Progenitor cell of endocrine pancreas (in vitro differentiated cells): ENCODE measurements at regions not wholly inside any gene's neighbourhood (a gene's known extent, or its start where the extent isn't known, plus 50 kb on each side); places are given as distances from the start of the nearest gene placed in this dataset.

Source experiments
- DNase-seq: peaks from one replicate; pipeline ENCODE4 v3.0.0; 2021; ENCODE audit warnings: low spot score; ENCODE audit not compliant: unreplicated experiment
- H3K27ac Mint-ChIP-seq: 2 replicates; pipeline ENCODE4 v1.8.0; 2021; ENCODE audit warnings: mild to moderate bottlenecking, moderate library complexity, mixed read lengths
- H3K27me3 Mint-ChIP-seq: 2 replicates; pipeline ENCODE4 v1.8.0; 2021; ENCODE audit warnings: mixed read lengths
- H3K36me3 Mint-ChIP-seq: 2 replicates; pipeline ENCODE4 v1.8.0; 2022; ENCODE audit warnings: mixed read lengths; ENCODE audit not compliant: insufficient read depth
- H3K4me1 Mint-ChIP-seq: 2 replicates; pipeline ENCODE4 v1.8.0; 2021; ENCODE audit warnings: low read depth, mixed read lengths
- H3K4me3 Mint-ChIP-seq: 2 replicates; pipeline ENCODE4 v1.8.0; 2021; ENCODE audit warnings: low read depth, mild to moderate bottlenecking, moderate library complexity, mixed read lengths
- H3K9me3 Mint-ChIP-seq: 2 replicates; pipeline ENCODE4 v1.8.0; 2021; ENCODE audit warnings: low read depth, mixed read lengths
- CTCF ChIP-seq: fragments of 200-600 bp; sonication (generic); IDR thresholded peaks from one replicate; pipeline ENCODE4 v1.5.0; 2021; ENCODE audit warnings: antibody characterized with exemption, mild to moderate bottlenecking; ENCODE audit not compliant: unreplicated experiment

GRCh38 chrX:117636826-117637225, 479.8 kb downstream of the KLHL13 start:
- Mint-ChIP-seq H3K4me3 (no peak overlapping the region), H3K27ac (no peak overlapping the region), H3K4me1 (peaks cover 13% of the 10 kb centered on the region), H3K36me3 (peaks cover 2% of the 10 kb centered on the region), H3K27me3 (no peaks in the 10 kb centered on the region), H3K9me3 (peaks cover 23% of the 10 kb centered on the region)
- TF ChIP-seq CTCF = no peak
- DNase-seq = no peak

- no peaks in the 10 kb centered on the region for H3K27me3 Mint-ChIP-seq
- H3K4me3 Mint-ChIP-seq = no peak overlapping the region
- no peak for TF ChIP-seq CTCF
- peaks cover 24% of the 10 kb centered on the region for H3K9me3 Mint-ChIP-seq
- DNase-seq = no peak
- no peak overlapping the region for H3K27ac Mint-ChIP-seq
- peaks cover 13% of the 10 kb centered on the region for H3K4me1 Mint-ChIP-seq
- peaks cover 2% of the 10 kb centered on the region for H3K36me3 Mint-ChIP-seq
Measured at GRCh38 chrX:117633277-117633676, 483.3 kb downstream of the KLHL13 start.

- Mint-ChIP-seq H3K27me3 (no peaks in the 10 kb centered on the region), H3K4me1 (peaks cover 2% of the 10 kb centered on the region), H3K9me3 (peaks cover 19% of the 10 kb centered on the region), H3K4me3 (no peak overlapping the region), H3K27ac (no peak overlapping the region), H3K36me3 (no peaks in the 10 kb centered on the region)
- no peak for DNase-seq
- TF ChIP-seq CTCF = no peak
Measured at GRCh38 chrX:117628381-117628780, 488.2 kb downstream of the KLHL13 start.

GRCh38 chrX:117610806-117611205, 505.8 kb downstream of the KLHL13 start:
- no peaks in the 10 kb centered on the region for H3K36me3 Mint-ChIP-seq
- DNase-seq = no peak
- TF ChIP-seq CTCF = no peak
- no peak overlapping the region for H3K27ac Mint-ChIP-seq
- no peak overlapping the region for H3K4me3 Mint-ChIP-seq
- no peaks in the 10 kb centered on the region for H3K27me3 Mint-ChIP-seq
- no peaks in the 10 kb centered on the region for H3K4me1 Mint-ChIP-seq
- H3K9me3 Mint-ChIP-seq = peaks cover 17% of the 10 kb centered on the region

- Mint-ChIP-seq H3K27me3 (no peaks in the 10 kb centered on the region), H3K9me3 (peaks cover 13% of the 10 kb centered on the region), H3K27ac (no peak overlapping the region), H3K4me3 (no peak overlapping the region), H3K4me1 (no peaks in the 10 kb centered on the region), H3K36me3 (no peaks in the 10 kb centered on the region)
- no peak for TF ChIP-seq CTCF
- no peak for DNase-seq
Measured at GRCh38 chrX:117610049-117610448, 506.6 kb downstream of the KLHL13 start.
